ENCODE measurements at regions not wholly inside any gene's neighbourhood (a gene's known extent, or its start where the extent isn't known, plus 50 kb on each side); places are given as distances from the start of the nearest gene placed in this dataset.
"Not testable (repeated sequence)": the region's sequence is repeated elsewhere in the genome, so short reads cannot be mapped to it uniquely, and the experiment has no call there.

DNA sequence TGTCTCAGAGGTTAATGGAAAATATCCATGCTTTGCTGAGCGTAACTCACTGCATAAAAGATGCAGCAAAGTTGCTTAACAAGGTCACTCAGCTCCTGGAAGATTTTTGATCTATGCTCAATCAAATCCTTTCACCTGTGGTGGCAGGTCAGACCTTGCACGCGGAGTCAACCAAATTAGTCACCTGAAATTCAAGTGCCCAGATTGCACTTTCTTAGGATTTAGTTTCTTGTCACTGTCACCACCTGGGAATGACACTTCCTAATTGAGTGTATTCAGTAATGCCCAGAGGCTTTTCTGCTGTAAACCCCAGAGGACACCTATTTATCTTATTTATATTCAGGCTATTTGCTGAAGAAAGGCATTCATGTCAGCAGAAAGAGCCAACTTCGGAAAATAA is 215.8 kb upstream of the SMIM31 start:
- Mint-ChIP-seq H3K4me1 (ENCODE audit: low read depth) (no peaks in the 10 kb centered on the region), H3K27ac (no peak overlapping the region), H3K27me3 (ENCODE audit: low read depth) (no peaks in the 10 kb centered on the region), H3K9me3 (no peaks in the 10 kb centered on the region), H3K4me3 (no peak overlapping the region), H3K36me3 (ENCODE audit: low read depth) (no peaks in the 10 kb centered on the region)

DNA sequence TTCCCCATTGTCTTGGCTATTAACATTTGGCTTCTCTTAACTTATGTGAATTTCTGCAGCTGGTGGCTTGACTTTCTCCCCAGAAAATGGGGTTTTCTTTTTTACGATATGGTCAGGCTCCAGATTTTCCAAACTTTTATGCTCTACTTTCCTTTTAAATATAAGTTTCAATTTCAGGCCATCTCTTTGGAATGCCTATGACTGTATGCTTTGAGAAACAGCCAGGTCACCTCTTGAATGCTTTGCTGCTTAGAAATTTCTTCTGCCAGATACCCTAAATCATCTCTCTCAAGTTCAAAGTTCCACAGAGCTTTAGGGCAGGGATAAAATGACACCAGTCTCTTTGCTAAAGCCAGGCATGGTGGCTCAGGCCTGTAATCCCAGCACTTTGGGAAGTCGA is 212.9 kb upstream of the SMIM31 start:
- Mint-ChIP-seq H3K9me3 (peaks cover 5% of the 10 kb centered on the region), H3K27me3 (ENCODE audit: low read depth) (no peaks in the 10 kb centered on the region), H3K4me3 (no peak overlapping the region), H3K4me1 (ENCODE audit: low read depth) (no peaks in the 10 kb centered on the region), H3K36me3 (ENCODE audit: low read depth) (no peaks in the 10 kb centered on the region), H3K27ac (no peak overlapping the region)

GRCh38 chr4:164542431-164542830 is 211.5 kb upstream of the SMIM31 start:
- no peaks in the 10 kb centered on the region for H3K36me3 Mint-ChIP-seq (ENCODE audit: low read depth)

DNA sequence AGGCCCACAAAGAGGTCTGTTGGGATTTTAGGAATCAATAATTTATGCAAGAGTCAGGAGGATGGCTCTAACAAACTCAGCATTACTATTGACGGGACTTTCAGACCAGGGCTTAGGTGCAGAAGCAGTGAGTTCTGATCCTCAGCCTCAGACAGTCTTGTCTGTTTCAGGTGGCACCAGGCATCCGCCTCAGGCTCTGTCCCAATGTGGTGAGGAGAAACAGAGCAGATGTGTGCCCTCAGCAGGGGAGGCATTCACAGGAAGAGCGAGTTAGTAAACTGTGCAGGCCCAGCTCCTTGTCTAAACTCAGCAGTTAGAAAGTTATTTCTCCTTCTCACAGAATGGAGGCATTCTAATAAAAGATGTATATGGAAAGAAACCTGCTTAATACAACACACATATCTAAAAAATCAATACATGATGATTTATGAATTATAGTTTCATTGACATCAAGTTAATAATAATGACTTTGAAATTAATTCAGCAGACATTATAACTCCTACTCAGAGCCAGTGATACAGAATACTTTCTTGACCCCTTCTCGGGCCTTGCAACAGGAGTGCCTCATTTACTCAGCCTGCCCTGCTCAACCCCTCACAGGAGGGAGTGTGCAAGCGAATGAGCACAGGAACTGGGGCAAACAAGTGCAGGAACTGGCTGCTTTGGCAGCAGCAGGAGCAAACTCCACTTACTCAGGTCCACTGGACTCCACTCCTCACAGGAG is 202.8 kb upstream of the SMIM31 start:
- Mint-ChIP-seq H3K4me1 (ENCODE audit: low read depth) (no peaks in the 10 kb centered on the region), H3K27ac (no peak overlapping the region), H3K9me3 (peaks cover 11% of the 10 kb centered on the region), H3K27me3 (ENCODE audit: low read depth) (no peaks in the 10 kb centered on the region), H3K4me3 (no peak overlapping the region), H3K36me3 (ENCODE audit: low read depth) (no peaks in the 10 kb centered on the region)

More at GRCh38 chr4:164542431-164542830, 211.5 kb upstream of the SMIM31 start:
- Mint-ChIP-seq H3K27ac (no peak overlapping the region), H3K9me3 (peaks cover 5% of the 10 kb centered on the region), H3K27me3 (ENCODE audit: low read depth) (no peaks in the 10 kb centered on the region), H3K4me1 (ENCODE audit: low read depth) (no peaks in the 10 kb centered on the region), H3K4me3 (no peak overlapping the region)

DNA sequence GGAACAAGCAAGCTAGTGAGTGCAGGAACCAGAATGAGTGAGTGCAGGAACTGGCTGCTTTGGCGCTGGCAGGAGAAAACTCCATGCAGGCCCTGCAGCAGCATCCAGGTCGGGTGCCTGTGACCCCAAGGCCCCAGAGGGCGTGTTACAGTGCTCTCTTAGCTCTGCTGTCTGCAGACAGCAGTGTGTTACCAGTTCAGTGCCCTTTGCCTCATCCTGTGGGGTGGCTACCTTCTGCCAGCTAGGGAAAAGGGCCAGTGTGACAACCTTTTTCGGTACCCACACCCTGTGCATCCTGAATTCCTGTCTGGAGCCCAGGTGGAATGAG is 202.3 kb upstream of the SMIM31 start:
- no peak overlapping the region for H3K4me3 Mint-ChIP-seq
- H3K9me3 Mint-ChIP-seq: peaks cover 11% of the 10 kb centered on the region
- no peaks in the 10 kb centered on the region for H3K27me3 Mint-ChIP-seq (ENCODE audit: low read depth)
- H3K36me3 Mint-ChIP-seq (ENCODE audit: low read depth): no peaks in the 10 kb centered on the region
- no peaks in the 10 kb centered on the region for H3K4me1 Mint-ChIP-seq (ENCODE audit: low read depth)
- H3K27ac Mint-ChIP-seq: no peak overlapping the region

GRCh38 chr4:164571593-164572390 is 182.1 kb upstream of the SMIM31 start:
- Mint-ChIP-seq H3K4me1 (ENCODE audit: low read depth) (no peaks in the 10 kb centered on the region), H3K4me3 (no peak overlapping the region), H3K27ac (no peak overlapping the region), H3K9me3 (no peaks in the 10 kb centered on the region), H3K27me3 (ENCODE audit: low read depth) (no peaks in the 10 kb centered on the region), H3K36me3 (ENCODE audit: low read depth) (no peaks in the 10 kb centered on the region)

GRCh38 chr4:164572877-164573279 is 181.1 kb upstream of the SMIM31 start:
- H3K27ac Mint-ChIP-seq: no peak overlapping the region
- no peaks in the 10 kb centered on the region for H3K9me3 Mint-ChIP-seq
- no peaks in the 10 kb centered on the region for H3K36me3 Mint-ChIP-seq (ENCODE audit: low read depth)
- no peak overlapping the region for H3K4me3 Mint-ChIP-seq
- H3K27me3 Mint-ChIP-seq (ENCODE audit: low read depth): no peaks in the 10 kb centered on the region
- H3K4me1 Mint-ChIP-seq (ENCODE audit: low read depth): no peaks in the 10 kb centered on the region

GRCh38 chr4:164575861-164576260 is 178.1 kb upstream of the SMIM31 start:
- Mint-ChIP-seq H3K36me3 (ENCODE audit: low read depth) (no peaks in the 10 kb centered on the region), H3K9me3 (peaks cover 3% of the 10 kb centered on the region), H3K4me1 (ENCODE audit: low read depth) (no peaks in the 10 kb centered on the region), H3K27me3 (ENCODE audit: low read depth) (no peaks in the 10 kb centered on the region), H3K27ac (no peak overlapping the region), H3K4me3 (no peak overlapping the region)

GRCh38 chr4:164579270-164579942 is 174.5 kb upstream of the SMIM31 start:
- Mint-ChIP-seq H3K36me3 (ENCODE audit: low read depth) (no peaks in the 10 kb centered on the region), H3K9me3 (peaks cover 3% of the 10 kb centered on the region)

GRCh38 chr4:164591666-164592065 is 162.3 kb upstream of the SMIM31 start:
- H3K9me3 Mint-ChIP-seq: no peaks in the 10 kb centered on the region
- H3K4me1 Mint-ChIP-seq (ENCODE audit: low read depth): no peaks in the 10 kb centered on the region
- no peak overlapping the region for H3K4me3 Mint-ChIP-seq
- no peaks in the 10 kb centered on the region for H3K27me3 Mint-ChIP-seq (ENCODE audit: low read depth)
- H3K27ac Mint-ChIP-seq: no peak overlapping the region
- no peaks in the 10 kb centered on the region for H3K36me3 Mint-ChIP-seq (ENCODE audit: low read depth)

More at GRCh38 chr4:164579270-164579942, 174.5 kb upstream of the SMIM31 start:
- Mint-ChIP-seq H3K4me3 (no peak overlapping the region), H3K27me3 (ENCODE audit: low read depth) (no peaks in the 10 kb centered on the region), H3K4me1 (ENCODE audit: low read depth) (no peaks in the 10 kb centered on the region), H3K27ac (no peak overlapping the region)

GRCh38 chr4:164595751-164596150 is 158.2 kb upstream of the SMIM31 start:
- Mint-ChIP-seq H3K36me3 (ENCODE audit: low read depth) (no peaks in the 10 kb centered on the region), H3K4me1 (ENCODE audit: low read depth) (no peaks in the 10 kb centered on the region), H3K27ac (no peak overlapping the region), H3K4me3 (no peak overlapping the region), H3K27me3 (ENCODE audit: low read depth) (no peaks in the 10 kb centered on the region), H3K9me3 (no peaks in the 10 kb centered on the region)

DNA sequence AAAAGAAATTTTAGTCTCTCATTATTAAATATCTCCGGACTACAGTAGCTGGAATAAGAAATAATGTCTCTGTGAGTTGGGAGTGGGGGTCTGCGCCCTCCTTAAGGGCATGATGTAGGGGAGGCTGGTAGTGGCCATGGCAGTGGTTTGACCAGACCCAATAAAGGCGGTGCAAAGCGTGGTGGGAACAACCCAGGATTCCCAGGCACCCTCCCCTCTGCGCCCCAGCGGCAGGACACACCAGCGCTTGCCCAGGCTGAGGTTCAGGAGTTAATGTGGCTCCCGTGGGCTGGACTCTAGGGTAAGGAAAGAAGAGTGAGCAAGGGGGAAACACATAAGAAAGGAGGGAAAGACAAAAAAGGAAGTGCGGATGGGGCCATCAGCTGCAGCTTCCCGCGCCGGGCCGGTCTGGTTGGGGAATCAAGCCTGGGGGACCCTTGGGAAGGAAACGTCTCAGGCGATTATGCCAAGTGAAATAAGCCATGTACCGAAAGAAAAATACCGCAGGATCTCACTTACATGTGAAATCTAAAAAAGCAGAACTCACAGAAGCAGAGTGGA is 157.5 kb upstream of the SMIM31 start:
- H3K4me3 Mint-ChIP-seq: no peak overlapping the region
- no peaks in the 10 kb centered on the region for H3K27me3 Mint-ChIP-seq (ENCODE audit: low read depth)
- H3K9me3 Mint-ChIP-seq: no peaks in the 10 kb centered on the region
- H3K4me1 Mint-ChIP-seq (ENCODE audit: low read depth): no peaks in the 10 kb centered on the region
- no peaks in the 10 kb centered on the region for H3K36me3 Mint-ChIP-seq (ENCODE audit: low read depth)
- H3K27ac Mint-ChIP-seq: no peak overlapping the region

DNA sequence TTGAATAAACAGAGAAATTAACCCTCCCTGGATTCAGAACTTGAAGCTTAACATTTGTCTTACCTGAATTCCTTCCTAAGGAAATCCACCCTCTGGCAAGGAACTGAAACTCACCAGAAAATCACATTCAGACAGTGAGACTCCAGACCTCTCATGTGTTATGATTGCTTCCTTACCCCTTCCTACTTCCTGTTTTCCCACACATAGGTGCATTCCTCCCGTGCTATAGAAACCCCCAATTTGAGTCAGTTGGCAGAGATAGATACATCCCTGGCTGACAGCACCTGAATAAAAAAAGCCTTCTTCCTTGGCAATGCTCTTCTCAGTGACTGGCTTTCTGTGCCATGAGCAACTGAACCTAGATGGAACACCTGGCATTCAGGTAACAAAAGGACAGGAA is 157.0 kb upstream of the SMIM31 start:
- H3K27me3 Mint-ChIP-seq (ENCODE audit: low read depth): no peaks in the 10 kb centered on the region
- H3K4me1 Mint-ChIP-seq (ENCODE audit: low read depth): no peaks in the 10 kb centered on the region
- no peaks in the 10 kb centered on the region for H3K36me3 Mint-ChIP-seq (ENCODE audit: low read depth)

DNA sequence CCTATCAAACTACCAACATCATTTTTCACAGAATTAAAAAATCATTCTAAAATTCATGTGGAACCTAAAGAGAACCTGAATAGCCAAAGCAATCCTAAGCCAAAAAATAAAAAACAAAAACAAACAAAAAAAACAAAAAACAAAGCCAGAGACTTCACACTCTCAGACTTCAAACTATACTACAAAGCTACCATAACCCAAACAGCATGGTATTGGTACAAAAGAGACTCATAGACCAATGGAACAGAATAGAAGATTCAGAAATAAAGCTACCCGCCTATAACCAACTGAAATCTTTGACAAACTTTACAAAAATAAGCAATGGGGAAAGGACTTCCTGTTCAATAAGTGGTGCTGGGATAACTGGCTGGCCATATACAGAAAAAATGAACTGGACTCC is 152.3 kb upstream of the SMIM31 start:
- H3K4me1 Mint-ChIP-seq (ENCODE audit: low read depth): no peaks in the 10 kb centered on the region
- peaks cover 10% of the 10 kb centered on the region for H3K9me3 Mint-ChIP-seq
- H3K27ac Mint-ChIP-seq: no peak overlapping the region
- no peaks in the 10 kb centered on the region for H3K36me3 Mint-ChIP-seq (ENCODE audit: low read depth)
- no peaks in the 10 kb centered on the region for H3K27me3 Mint-ChIP-seq (ENCODE audit: low read depth)
- H3K4me3 Mint-ChIP-seq: no peak overlapping the region

More for the DNA sequence above, 157.0 kb upstream of the SMIM31 start:
- no peak overlapping the region for H3K27ac Mint-ChIP-seq
- H3K9me3 Mint-ChIP-seq: peaks cover 5% of the 10 kb centered on the region
- no peak overlapping the region for H3K4me3 Mint-ChIP-seq

DNA sequence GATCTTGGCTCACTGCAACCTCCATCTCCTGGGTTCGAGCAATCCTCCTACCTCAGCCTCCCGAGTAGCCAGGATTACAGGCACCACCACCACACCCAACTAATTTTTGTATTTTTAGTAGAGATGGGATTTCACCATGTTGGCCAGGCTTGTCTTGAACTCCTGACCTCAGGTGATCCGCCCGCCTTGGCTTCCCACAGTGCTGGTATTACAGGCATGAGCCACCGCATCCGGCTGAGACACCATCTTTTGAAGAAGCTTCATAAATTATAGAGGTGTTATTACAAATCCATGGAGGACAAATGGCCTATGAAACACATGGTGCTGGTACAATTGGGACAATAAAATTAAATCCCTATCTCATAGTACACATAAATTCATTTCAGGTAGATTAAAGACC is 148.1 kb upstream of the SMIM31 start:
- H3K9me3 Mint-ChIP-seq; H3K4me1 Mint-ChIP-seq (ENCODE audit: low read depth); H3K27ac Mint-ChIP-seq; H3K4me3 Mint-ChIP-seq; H3K27me3 Mint-ChIP-seq (ENCODE audit: low read depth); H3K36me3 Mint-ChIP-seq (ENCODE audit: low read depth): not testable (repeated sequence)
